Fibroblast of skin of abdomen (primary cell): ENCODE measurements at regions not wholly inside any gene's neighbourhood (a gene's known extent, or its start where the extent isn't known, plus 50 kb on each side); places are given as distances from the start of the nearest gene placed in this dataset.
A peak's percentile ranks its signal among the peaks of the same experiment; 100 is the strongest.

Experiments used
- DNase-seq: peaks from one replicate; pipeline ENCODE4 v3.0.0-alpha.2; 2013

- no peak for DNase-seq
Observed at GRCh38 chr10:69684020-69684980, 54.3 kb downstream of the FAM241B start.

GRCh38 chr10:69684981-69685353, 54.9 kb downstream of the FAM241B start:
- DNase-seq, result no peak

GRCh38 chr10:69685426-69685801, 55.4 kb downstream of the FAM241B start:
- no peak for DNase-seq

- no peak for DNase-seq
Observed at GRCh38 chr10:69685802-69686585, 55.9 kb downstream of the FAM241B start.

GRCh38 chr10:69686866-69687265, 56.8 kb downstream of the FAM241B start:
- no peak for DNase-seq

- DNase-seq, result no peak
Observed at GRCh38 chr10:69687426-69687825, 57.4 kb downstream of the FAM241B start.

GRCh38 chr10:69692267-69692666, 62.2 kb downstream of the FAM241B start:
- no peak for DNase-seq

GRCh38 chr10:69692891-69693290, 62.8 kb downstream of the FAM241B start:
- no peak for DNase-seq

GRCh38 chr10:69693886-69694285, 63.8 kb downstream of the FAM241B start:
- no peak for DNase-seq

GRCh38 chr10:69696073-69696731, 66.2 kb downstream of the FAM241B start:
- DNase-seq, result peak; percentile 83

GRCh38 chr10:69697006-69697405, 67.0 kb downstream of the FAM241B start:
- DNase-seq, result no peak

- no peak for DNase-seq
Observed at GRCh38 chr10:69703256-69703655, 73.2 kb downstream of the FAM241B start.

- DNase-seq, result peak; percentile 70
Observed at GRCh38 chr10:69703766-69704630, 74.0 kb downstream of the FAM241B start.

GRCh38 chr10:69709366-69709941, 79.4 kb downstream of the FAM241B start:
- no peak for DNase-seq

GRCh38 chr10:69710008-69710888, 80.2 kb downstream of the FAM241B start:
- no peak for DNase-seq

GRCh38 chr10:69712342-69712741, 82.3 kb downstream of the FAM241B start:
- DNase-seq, result no peak

- no peak for DNase-seq
Observed at GRCh38 chr10:69714572-69714971, 84.5 kb downstream of the FAM241B start.

GRCh38 chr10:69715156-69715898, 85.3 kb downstream of the FAM241B start:
- DNase-seq, result peak; percentile 24

- DNase-seq, result no peak
Observed at GRCh38 chr10:69715899-69716606, 85.7 kb upstream of the COL13A1 start.
